ENCODE measurements at regions not wholly inside any gene's neighbourhood (a gene's known extent, or its start where the extent isn't known, plus 50 kb on each side); places are given as distances from the start of the nearest gene placed in this dataset.
"Not testable (repeated sequence)": the region's sequence is repeated elsewhere in the genome, so short reads cannot be mapped to it uniquely, and the experiment has no call there.

- DNase-seq, result peak; percentile 22
These were observed 101.8 kb downstream of the RPLP1 start for GRCh38 chr15:69554279-69554961.

GRCh38 chr15:69555080-69555479 is 102.5 kb downstream of the RPLP1 start:
- DNase-seq, result no peak

- DNase-seq, result no peak
These were observed 103.7 kb downstream of the RPLP1 start for GRCh38 chr15:69556344-69556743.

GRCh38 chr15:69557020-69557706 is 104.5 kb downstream of the RPLP1 start:
- DNase-seq, result no peak

GRCh38 chr15:69557707-69558409 is 105.2 kb downstream of the RPLP1 start:
- DNase-seq, result no peak

GRCh38 chr15:69559440-69560190 is 107.0 kb downstream of the RPLP1 start:
- no peak for DNase-seq

GRCh38 chr15:69561071-69561784 is 108.6 kb downstream of the RPLP1 start:
- DNase-seq, result no peak

- no peak for DNase-seq
These were observed 109.5 kb downstream of the RPLP1 start for GRCh38 chr15:69562116-69562515.

GRCh38 chr15:69562564-69562963 is 109.9 kb downstream of the RPLP1 start:
- DNase-seq, result no peak

- DNase-seq, result no peak
These were observed 112.5 kb downstream of the RPLP1 start for GRCh38 chr15:69565066-69565655.

GRCh38 chr15:69567238-69567760 is 114.7 kb downstream of the RPLP1 start:
- DNase-seq, result not testable (repeated sequence)

- no peak for DNase-seq
These were observed 115.8 kb downstream of the RPLP1 start for GRCh38 chr15:69568173-69569009.

- no peak for DNase-seq
These were observed 117.8 kb downstream of the RPLP1 start for GRCh38 chr15:69570454-69570853.

- DNase-seq, result no peak
These were observed 118.4 kb downstream of the RPLP1 start for GRCh38 chr15:69570997-69571396.

GRCh38 chr15:69573278-69573677 is 120.7 kb downstream of the RPLP1 start:
- not testable (repeated sequence) for DNase-seq

GRCh38 chr15:69573815-69574475 is 121.3 kb downstream of the RPLP1 start:
- DNase-seq, result no peak

GRCh38 chr15:69574506-69574905 is 121.9 kb downstream of the RPLP1 start:
- no peak for DNase-seq

GRCh38 chr15:69575387-69575786 is 122.8 kb downstream of the RPLP1 start:
- no peak for DNase-seq

GRCh38 chr15:69576035-69576526 is 123.5 kb downstream of the RPLP1 start:
- DNase-seq, result peak; percentile 30

- no peak for DNase-seq
These were observed 124.3 kb downstream of the RPLP1 start for GRCh38 chr15:69576948-69577351.

Measured in occipital lobe (tissue), 1 donor.